NOMO-1 treated with DMSO at 0.1 percent for 48 hours (cell line): ENCODE measurements at regions not wholly inside any gene's neighbourhood (a gene's known extent, or its start where the extent isn't known, plus 50 kb on each side); places are given as distances from the start of the nearest gene placed in this dataset.
"Not testable (repeated sequence)": the region's sequence is repeated elsewhere in the genome, so short reads cannot be mapped to it uniquely, and the experiment has no call there.

Source experiments
- DNase-seq: peaks from one replicate; lab custom pipeline; 2025; ENCODE audit not compliant: unreplicated experiment; lab: John Stamatoyannopoulos, UW

DNA sequence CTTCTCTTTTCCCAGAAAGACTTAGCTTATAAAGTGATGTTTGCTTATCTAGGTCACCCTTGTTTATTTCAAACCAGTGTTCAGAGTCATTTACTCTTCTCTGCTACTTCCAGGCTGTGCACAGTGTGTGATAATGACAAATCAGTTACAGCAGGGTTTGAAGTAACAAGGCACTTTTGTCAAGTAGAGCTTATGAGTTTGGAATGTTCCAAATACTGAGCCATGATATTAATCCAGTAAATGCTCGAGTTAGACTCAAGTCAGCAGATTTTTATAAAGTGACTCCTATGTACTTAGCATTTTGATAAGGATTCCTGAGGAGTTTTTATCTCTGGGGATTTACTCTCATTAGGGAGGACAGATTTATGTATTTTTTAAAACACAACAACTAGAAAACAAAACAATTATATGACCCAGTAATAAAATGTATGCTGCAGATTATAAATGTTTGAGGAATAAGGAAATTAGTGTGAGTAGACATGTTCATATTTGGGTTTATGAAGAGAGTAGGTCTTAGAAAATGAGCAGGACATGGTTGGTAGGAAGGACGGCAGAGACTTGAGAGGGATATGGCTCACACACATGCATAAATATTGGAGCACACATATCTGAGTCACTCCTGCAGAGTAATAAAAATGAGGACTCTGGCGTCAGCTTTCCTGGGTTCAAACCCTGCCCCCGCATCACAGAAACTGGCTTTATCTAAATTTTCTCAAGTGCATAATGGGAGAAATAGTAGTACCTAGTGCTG, 271.2 kb downstream of the FBXO8 start:
- DNase-seq = no peak

- DNase-seq = no peak
These were observed 272.9 kb downstream of the FBXO8 start for GRCh38 chr4:174010547-174010946.

GRCh38 chr4:174009686-174010451, 273.6 kb downstream of the FBXO8 start:
- DNase-seq = no peak

DNA sequence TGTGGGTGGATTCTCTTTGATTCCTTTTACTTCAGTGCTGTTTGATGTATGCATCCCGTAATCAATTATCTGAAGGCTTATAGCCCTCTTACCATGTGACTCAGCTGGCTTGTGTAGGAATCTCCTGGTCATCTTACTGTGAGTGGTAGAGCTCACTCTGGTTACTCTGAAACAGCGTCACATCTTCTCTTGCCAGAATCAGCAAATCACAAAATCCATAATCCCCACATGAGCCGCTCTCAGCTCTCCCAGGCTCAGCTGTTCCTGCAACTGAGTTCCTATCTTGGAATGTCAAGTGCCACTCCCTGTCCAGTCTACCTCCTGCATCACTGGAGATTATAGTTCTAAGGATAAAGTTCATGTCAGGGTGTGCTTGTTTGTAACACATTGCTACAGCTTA, 278.0 kb downstream of the FBXO8 start:
- DNase-seq = no peak

GRCh38 chr4:173998471-173999144, 284.9 kb downstream of the FBXO8 start:
- peak; percentile 46 for DNase-seq

DNA sequence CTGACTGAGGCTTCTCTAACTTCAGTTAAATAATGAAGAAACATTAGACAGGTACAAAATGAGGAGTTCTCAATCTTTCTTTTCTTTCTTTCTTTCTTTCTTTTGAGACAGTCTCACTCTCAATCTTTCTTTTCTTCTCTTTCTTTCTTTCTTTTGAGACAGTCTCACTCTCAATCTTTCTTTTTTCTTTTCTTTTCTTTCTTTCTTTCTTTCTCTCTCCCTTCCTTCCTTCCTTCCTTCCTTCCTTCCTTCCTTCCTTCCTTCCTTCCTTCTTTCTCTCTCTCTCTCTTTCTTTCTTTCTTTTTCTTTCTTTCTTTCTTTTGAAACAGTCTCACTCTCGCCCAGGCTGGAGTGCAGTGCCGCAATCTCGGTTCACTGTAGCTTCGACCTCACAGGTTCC, 287.7 kb downstream of the FBXO8 start:
- DNase-seq = not testable (repeated sequence)

- no peak for DNase-seq
These were observed 291.7 kb downstream of the FBXO8 start for GRCh38 chr4:173991814-173992213.

GRCh38 chr4:173991316-173991715, 292.2 kb downstream of the FBXO8 start:
- no peak for DNase-seq

- DNase-seq = no peak
These were observed 292.6 kb downstream of the FBXO8 start for GRCh38 chr4:173990869-173991210.

DNA sequence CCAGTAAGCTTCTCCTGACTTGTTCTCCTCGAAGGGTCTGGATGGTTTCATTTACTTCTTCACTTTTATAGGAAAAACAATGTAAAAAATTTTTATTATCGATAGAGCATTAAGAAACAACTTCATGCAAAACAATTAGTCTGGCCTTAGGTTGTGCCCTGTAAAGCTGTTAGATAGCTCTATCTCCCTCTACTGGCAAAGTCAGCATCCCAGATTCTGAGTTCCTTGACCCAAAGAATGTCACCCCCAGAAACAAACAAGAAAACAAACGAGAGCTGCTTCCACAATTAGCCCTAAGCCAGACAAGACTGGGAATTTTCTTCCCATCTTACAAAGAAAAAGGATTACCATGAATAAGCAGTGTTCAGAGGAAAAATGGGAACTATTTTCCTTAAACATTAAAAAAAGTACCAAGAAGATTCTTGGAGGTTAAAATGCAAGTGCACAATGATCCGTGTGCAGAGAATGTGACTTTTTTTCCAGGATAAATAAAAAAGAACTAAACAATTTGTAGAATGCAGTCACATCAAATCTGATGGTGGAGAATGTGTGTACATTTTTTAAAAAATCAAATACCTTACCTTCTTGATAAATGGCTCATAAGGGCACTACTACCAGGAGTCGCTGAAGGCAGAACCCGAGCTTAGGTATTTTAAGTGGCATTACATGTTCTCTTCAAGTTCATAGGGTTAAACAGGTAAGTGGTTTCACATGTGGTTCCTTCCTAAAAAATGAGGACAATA, 293.2 kb downstream of the FBXO8 start:
- DNase-seq = peak; percentile 39

GRCh38 chr4:173963523-173963922, 319.9 kb downstream of the FBXO8 start:
- not testable (repeated sequence) for DNase-seq

- no peak for DNase-seq
These were observed 323.1 kb downstream of the FBXO8 start for GRCh38 chr4:173960398-173960797.

DNA sequence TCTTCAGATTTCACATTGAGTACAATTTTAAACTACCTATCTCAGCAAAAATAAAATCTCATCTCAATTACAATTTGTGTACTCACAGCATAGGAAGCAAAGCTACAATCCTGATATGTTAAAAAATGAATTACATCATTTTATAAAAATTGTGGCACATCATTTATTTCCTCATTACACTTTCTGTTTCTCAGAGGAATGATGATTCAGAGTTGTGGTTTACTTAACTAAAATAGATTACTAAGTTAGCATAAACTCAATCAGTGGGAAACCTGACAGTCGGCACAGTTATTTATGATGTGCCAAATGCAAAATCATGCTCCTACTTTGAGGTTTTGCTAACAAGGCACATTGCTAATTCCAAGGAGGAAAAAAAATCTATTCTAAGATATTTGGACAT, 325.0 kb downstream of the FBXO8 start:
- peak; percentile 92 for DNase-seq

GRCh38 chr4:173943547-173943946, 339.9 kb downstream of the FBXO8 start:
- no peak for DNase-seq

DNA sequence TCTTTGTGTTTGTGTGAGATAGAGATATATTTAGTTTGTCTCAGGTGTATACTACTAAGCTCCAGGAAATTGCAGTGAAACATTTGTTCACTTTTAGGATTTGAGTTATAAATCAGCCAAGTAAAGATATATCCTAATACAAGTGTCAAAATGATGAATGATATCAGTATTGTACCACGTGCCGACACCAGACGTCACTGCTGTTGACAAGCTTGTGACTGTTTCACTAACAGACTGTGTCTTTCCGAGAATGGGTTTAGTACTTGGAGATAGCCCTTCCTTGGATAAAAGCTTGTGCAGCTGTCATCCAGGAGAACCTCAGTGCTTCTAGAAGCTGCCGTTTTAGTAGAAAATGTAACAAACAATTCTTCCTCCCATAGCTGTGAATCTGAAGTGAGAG, 343.3 kb downstream of the FBXO8 start:
- DNase-seq = no peak

GRCh38 chr4:173937631-173938270, 345.7 kb downstream of the FBXO8 start:
- no peak for DNase-seq

DNA sequence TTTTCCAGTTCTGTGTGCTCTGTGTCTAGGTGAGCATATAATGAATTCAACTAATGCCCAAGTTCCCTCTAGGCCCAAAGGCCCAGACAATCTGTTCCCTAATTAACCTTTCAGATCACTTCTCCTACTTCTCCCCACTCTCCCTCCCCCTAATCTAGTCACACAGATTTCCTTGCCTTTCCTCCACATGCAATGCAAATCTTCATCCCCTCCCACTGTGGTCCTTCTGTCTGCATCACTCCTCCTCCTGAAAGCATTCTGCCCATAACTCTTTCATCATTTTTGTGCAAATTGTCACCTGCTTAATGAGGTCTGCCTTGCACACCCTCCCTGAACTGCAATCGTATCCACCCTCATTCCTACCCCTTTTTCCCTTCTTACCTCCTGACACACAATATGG, 346.6 kb downstream of the FBXO8 start:
- DNase-seq = no peak

GRCh38 chr4:173935622-173936405, 347.7 kb downstream of the FBXO8 start:
- no peak for DNase-seq

DNA sequence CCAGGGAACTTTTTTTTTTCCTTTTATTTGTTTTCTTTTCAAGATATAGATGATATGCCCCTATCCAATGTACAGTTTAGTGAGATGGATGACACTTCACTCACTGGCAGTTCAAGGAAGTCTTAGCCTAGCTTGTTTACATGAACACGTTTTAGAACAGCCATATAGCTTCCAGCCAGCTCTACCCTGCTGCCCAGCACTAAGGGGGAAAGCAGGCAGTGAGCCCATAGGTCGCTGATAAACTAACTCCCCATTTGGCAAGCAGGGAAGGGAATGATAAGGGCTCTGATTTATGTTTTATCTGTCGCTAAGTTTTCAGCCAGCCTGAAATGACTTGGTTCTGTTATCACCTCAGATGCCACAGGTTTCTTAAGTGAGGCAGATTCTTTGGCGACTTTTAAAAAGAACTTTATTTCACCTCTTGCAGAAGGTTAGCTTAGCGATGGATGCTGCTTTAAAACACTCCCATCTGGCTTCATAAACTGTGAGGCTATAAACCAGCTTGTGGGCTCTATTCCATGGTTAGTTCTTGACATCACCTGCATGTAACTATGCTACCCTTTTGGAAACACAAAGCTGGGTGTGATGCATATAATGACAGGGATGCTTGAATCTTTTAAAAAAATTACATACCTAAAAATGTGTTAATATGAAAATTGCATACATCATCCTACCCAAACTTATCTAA, 348.4 kb downstream of the FBXO8 start:
- no peak for DNase-seq
